Uterus (tissue), 3 donors: ENCODE measurements at regions not wholly inside any gene's neighbourhood (a gene's known extent, or its start where the extent isn't known, plus 50 kb on each side); places are given as distances from the start of the nearest gene placed in this dataset.

ENCODE experiments used
- DNase-seq, 2 donors: peaks; one replicate each; pipeline ENCODE4 v3.0.0-alpha.2; 2019 to 2020
- H3K27ac ChIP-seq, 2 donors: fragments of 200-600 bp; sonication (generic); 1 replicate in 1 of 2; 2 replicates in 1 of 2; pipeline ENCODE4 v1.5.1; 2016 to 2018
- H3K27me3 ChIP-seq, 2 donors: fragments of 200-600 bp; sonication (generic); one replicate each; pipeline ENCODE4 v1.5.1; 2018 to 2019; ENCODE audit warnings: control low read depth in 1 of 2
- H3K36me3 ChIP-seq, 2 donors: fragments of 200-600 bp; sonication (generic); one replicate each; pipeline ENCODE4 v1.5.1; 2019; ENCODE audit warnings: control low read depth in 1 of 2
- H3K4me1 ChIP-seq, 2 donors: fragments of 200-600 bp; sonication (generic); one replicate each; pipeline ENCODE4 v1.5.1; 2018 to 2019; ENCODE audit warnings: control low read depth in 1 of 2
- H3K4me3 ChIP-seq, 2 donors: fragments of 200-600 bp; sonication (generic); 1 replicate in 1 of 2; 2 replicates in 1 of 2; pipeline ENCODE4 v1.5.1; 2018 to 2019; ENCODE audit warnings: mild to moderate bottlenecking in 1 of 2
- H3K9me3 ChIP-seq, 2 donors: fragments of 200-600 bp; sonication (generic); one replicate each; pipeline ENCODE4 v1.5.1; 2019; ENCODE audit warnings: control low read depth in 1 of 2
- CTCF ChIP-seq, 4 experiments: fragments of 200-600 bp in 2 of 4; fragments of 450-650 bp in 2 of 4; sonication (generic) in 2 of 4; IDR thresholded peaks; one replicate each; pipeline ENCODE4 v1.5.1; 2016 to 2019; ENCODE audit warnings: antibody characterized with exemption in 4 of 4, mild to moderate bottlenecking in 2 of 4, moderate library complexity in 1 of 4
- POLR2A ChIP-seq, 2 donors: fragments of 450-650 bp; IDR thresholded peaks; one replicate each; pipeline ENCODE4 v1.6.1; 2016; ENCODE audit warnings: antibody characterized with exemption in 2 of 2, mild to moderate bottlenecking in 1 of 2, moderate library complexity in 1 of 2
- intact Hi-C: fragments of 100-400 bp; cut with DNase I; formaldehyde crosslinking; loops from one replicate; pipeline ENCODE4 v1.15.1; 2023; ENCODE audit warnings: low total_unique reads
- donor health status: DM: yes; HTN: yes; CAD: no.

DNA sequence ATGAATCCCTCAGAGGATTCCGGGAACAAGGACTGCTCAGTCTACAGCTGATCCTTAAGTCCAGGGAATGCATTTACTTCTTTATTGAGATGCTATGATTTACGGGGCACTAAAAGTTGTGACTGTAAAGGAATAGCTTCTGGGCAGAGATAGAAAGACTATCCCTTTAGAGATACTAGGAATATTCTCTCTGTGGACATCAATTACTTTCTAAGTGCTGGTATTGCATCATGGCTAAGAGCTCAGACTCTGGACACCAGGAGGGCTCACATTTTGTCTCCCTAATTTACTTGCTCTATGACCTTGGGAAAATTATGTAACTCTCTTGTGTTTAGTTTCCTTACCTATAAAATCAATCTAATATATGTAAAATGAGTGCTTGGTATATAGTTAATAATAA is 131.4 kb downstream of the AKAIN1 start:
- TF ChIP-seq CTCF (IDR thresholded peaks at IDR 0.05): no peak
- no peak for TF ChIP-seq POLR2A (IDR thresholded peaks at IDR 0.05)
- intact Hi-C loops: no loop called here
- no peak for DNase-seq

DNA sequence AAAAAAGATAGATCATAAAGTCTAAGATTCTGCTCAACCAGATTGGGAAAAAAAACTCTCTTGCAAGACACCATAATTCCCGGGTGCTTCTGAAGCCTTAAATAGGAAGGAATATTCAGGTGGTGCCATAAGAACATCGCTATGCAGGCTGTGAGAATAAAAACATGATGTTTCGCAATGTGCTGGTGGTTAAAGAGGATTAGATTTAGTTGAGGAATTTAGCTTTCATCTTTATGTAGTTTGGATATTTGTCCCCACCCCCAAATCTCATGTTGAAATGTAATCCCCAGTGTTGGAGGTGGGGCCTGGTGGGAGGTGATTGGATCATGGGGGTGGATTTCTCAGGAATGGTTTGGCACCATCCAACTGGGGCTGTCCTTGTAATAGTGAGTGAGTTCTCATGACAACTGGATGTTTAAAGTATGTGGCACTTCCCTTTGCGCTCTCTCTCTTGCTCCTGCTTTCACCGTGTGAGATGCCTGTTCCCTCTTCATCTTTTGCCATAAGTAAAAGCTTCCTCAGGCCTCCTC is 132.2 kb downstream of the AKAIN1 start:
- Histone ChIP-seq H3K36me3 (no peaks in the 10 kb centered on the region), H3K4me1 (no peaks in the 10 kb centered on the region), H3K4me3 (no peak overlapping the region), H3K27ac (no peak overlapping the region), H3K27me3 (no peaks in the 10 kb centered on the region), H3K9me3 (no peaks in the 10 kb centered on the region)
- intact Hi-C loops: no loop called here
- DNase-seq: no peak
- TF ChIP-seq CTCF (IDR thresholded peaks at IDR 0.05) (no peak), POLR2A (IDR thresholded peaks at IDR 0.05) (no peak)

More for the DNA sequence above, 131.4 kb downstream of the AKAIN1 start:
- no peak overlapping the region for H3K27ac ChIP-seq
- no peaks in the 10 kb centered on the region for H3K27me3 ChIP-seq
- H3K36me3 ChIP-seq: no peaks in the 10 kb centered on the region
- H3K4me3 ChIP-seq: no peak overlapping the region
- no peaks in the 10 kb centered on the region for H3K9me3 ChIP-seq
- no peaks in the 10 kb centered on the region for H3K4me1 ChIP-seq

- H3K27ac ChIP-seq: no peak overlapping the region
- no peak for DNase-seq
- H3K4me1 ChIP-seq: no peaks in the 10 kb centered on the region
- no peaks in the 10 kb centered on the region for H3K9me3 ChIP-seq
- no peaks in the 10 kb centered on the region for H3K27me3 ChIP-seq
- H3K4me3 ChIP-seq: no peak overlapping the region
- no peaks in the 10 kb centered on the region for H3K36me3 ChIP-seq
- intact Hi-C loops: no loop called here
- no peak for TF ChIP-seq POLR2A (IDR thresholded peaks at IDR 0.05)
- TF ChIP-seq CTCF (IDR thresholded peaks at IDR 0.05): no peak
These were observed 135.3 kb downstream of the AKAIN1 start for GRCh38 chr18:5061785-5062184.

DNA sequence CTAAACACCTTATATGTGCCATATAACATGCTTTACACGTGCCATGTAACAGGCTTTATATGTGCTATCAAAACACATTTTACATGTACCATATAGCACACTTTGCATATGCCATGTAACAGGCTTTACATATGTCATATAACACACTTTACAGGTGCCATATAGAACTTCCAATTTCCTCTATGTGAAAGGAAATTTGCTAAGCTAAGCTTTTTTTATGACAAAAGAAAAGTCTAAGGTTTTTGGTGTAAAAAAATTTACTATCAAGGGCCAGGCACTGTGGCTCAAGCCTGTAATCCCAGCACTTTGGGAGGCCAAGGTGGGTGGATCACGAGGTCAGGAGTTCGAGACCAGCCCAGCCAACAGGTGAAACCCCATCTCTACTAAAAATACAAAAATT is 136.5 kb downstream of the AKAIN1 start:
- intact Hi-C loops: no loop called here
- DNase-seq: no peak
- Histone ChIP-seq H3K4me3 (no peak overlapping the region), H3K36me3 (no peaks in the 10 kb centered on the region), H3K4me1 (no peaks in the 10 kb centered on the region), H3K9me3 (no peaks in the 10 kb centered on the region), H3K27me3 (no peaks in the 10 kb centered on the region), H3K27ac (no peak overlapping the region)
- TF ChIP-seq POLR2A (IDR thresholded peaks at IDR 0.05): no peak
- no peak for TF ChIP-seq CTCF (IDR thresholded peaks at IDR 0.05)

GRCh38 chr18:5059696-5060032 is 137.4 kb downstream of the AKAIN1 start:
- no peak for TF ChIP-seq CTCF (IDR thresholded peaks at IDR 0.05)
- TF ChIP-seq POLR2A (IDR thresholded peaks at IDR 0.05): no peak
- Histone ChIP-seq H3K27me3 (no peaks in the 10 kb centered on the region), H3K36me3 (no peaks in the 10 kb centered on the region), H3K9me3 (no peaks in the 10 kb centered on the region), H3K4me1 (no peaks in the 10 kb centered on the region), H3K27ac (no peak overlapping the region), H3K4me3 (no peak overlapping the region)
- no peak for DNase-seq
- intact Hi-C loops: no loop called here
